Peyer's patch (tissue), 4 donors: ENCODE measurements at regions not wholly inside any gene's neighbourhood (a gene's known extent, or its start where the extent isn't known, plus 50 kb on each side); places are given as distances from the start of the nearest gene placed in this dataset.

Source experiments
- DNase-seq, 3 donors: peaks; one replicate each; pipeline ENCODE4 v3.0.0-alpha.2; 2017 to 2019
- H3K27ac ChIP-seq, 4 donors: fragments of 200-600 bp; sonication (generic); one replicate each; pipeline ENCODE4 v1.5.1; 2016 to 2019
- H3K27me3 ChIP-seq, 2 donors: fragments of 200-600 bp; sonication (generic); one replicate each; pipeline ENCODE4 v1.5.1; 2019
- H3K36me3 ChIP-seq, 3 donors: fragments of 200-600 bp; sonication (generic); one replicate each; pipeline ENCODE4 v1.5.1; 2016 to 2019
- H3K4me1 ChIP-seq, 4 donors: fragments of 200-600 bp; sonication (generic); one replicate each; pipeline ENCODE4 v1.5.1; 2016 to 2019
- H3K4me3 ChIP-seq, 4 donors: fragments of 200-600 bp; sonication (generic); 1 replicate in 3 of 4; 2 replicates in 1 of 4; pipeline ENCODE4 v1.5.1; 2016 to 2019; ENCODE audit warnings: mild to moderate bottlenecking in 1 of 4
- H3K9me3 ChIP-seq, 4 donors: fragments of 200-600 bp; sonication (generic); one replicate each; pipeline ENCODE4 v1.5.1; 2016 to 2019; ENCODE audit warnings: mild to moderate bottlenecking in 1 of 4
- CTCF ChIP-seq, 6 experiments: fragments of 450-650 bp in 4 of 6; fragments of 200-600 bp in 2 of 6; sonication (generic) in 1 of 6; IDR thresholded peaks; one replicate each; pipeline ENCODE4 v1.5.1; 2017 to 2019; ENCODE audit warnings: antibody characterized with exemption in 6 of 6, mild to moderate bottlenecking in 3 of 6, moderate library complexity in 1 of 6
- POLR2A ChIP-seq, 2 donors: fragments of 450-650 bp; IDR thresholded peaks; one replicate each; pipeline ENCODE4 v1.5.1; 2017; ENCODE audit warnings: antibody characterized with exemption in 2 of 2, mild to moderate bottlenecking in 2 of 2, moderate library complexity in 2 of 2

DNA sequence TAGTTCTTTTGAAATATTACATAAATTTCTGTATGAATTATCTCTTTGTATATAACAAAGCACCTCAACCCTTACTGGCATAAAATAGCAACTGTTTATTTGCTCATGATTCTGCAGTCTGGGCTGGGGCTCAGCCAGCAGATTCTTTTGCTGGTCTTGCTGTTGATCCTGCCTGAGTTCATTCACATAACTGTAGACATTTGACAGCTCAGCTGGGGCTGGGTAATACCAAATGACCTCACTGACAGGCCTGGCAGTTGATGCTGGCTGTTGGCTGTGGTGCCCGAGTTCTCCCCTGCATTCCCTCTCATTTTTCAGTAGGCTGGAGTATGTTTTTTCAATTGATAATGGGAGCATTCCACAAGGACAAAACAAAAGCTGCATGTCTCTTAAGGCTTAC, 449.9 kb upstream of the GOLIM4 start:
- H3K4me1 ChIP-seq: no peaks in the 10 kb centered on the region
- DNase-seq: no peak
- H3K4me3 ChIP-seq: no peak overlapping the region

DNA sequence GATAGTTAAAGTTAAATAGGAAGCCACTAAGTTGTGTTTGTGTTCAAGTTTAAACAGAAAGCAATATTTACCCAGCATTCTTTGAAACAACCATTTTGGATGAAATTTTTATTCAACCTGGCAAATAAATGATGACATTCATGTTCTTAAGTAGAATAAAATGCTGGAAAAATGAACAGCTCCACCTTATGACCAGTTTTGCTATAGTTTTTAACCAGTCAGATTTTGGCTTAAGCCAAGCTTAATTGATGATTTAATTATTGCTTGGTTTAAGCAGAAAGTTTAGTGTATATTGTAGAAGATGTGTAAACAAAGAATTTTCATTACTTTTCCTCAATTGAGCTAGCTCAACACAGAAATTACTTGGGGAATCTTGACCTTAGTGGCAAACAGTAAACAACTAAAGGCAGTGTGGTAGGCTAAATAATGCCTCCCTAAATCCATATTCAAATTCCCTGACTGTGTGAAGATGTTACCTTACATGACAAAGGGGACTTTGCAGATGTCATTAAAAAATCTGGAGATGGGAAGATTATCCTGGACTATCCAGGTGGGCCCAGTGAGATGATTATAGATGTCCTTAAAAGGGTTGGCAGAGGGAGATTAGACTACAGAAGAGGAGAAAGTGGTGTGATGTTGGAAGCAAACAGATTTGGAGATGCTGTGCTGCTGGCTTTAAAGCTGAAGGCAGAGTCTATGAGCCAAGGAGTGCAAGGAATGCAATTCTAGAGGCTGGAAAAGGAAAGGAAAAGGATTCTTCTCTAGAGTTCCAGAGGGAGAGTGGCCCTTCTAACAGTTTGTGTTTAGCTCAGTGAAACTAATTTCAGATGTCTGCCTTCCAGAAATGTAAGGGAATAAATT, 448.6 kb upstream of the GOLIM4 start:
- Histone ChIP-seq H3K4me3 (no peak overlapping the region), H3K27ac (no peak overlapping the region), H3K9me3 (no peaks in the 10 kb centered on the region), H3K36me3 (no peaks in the 10 kb centered on the region), H3K27me3 (no peaks in the 10 kb centered on the region), H3K4me1 (no peaks in the 10 kb centered on the region)
- no peak for DNase-seq
- TF ChIP-seq POLR2A (IDR thresholded peaks at IDR 0.05): no peak
- no peak for TF ChIP-seq CTCF (IDR thresholded peaks at IDR 0.05)

More for the DNA sequence above, 449.9 kb upstream of the GOLIM4 start:
- TF ChIP-seq POLR2A (IDR thresholded peaks at IDR 0.05) (no peak), CTCF (IDR thresholded peaks at IDR 0.05) (no peak)
- H3K27ac ChIP-seq: no peak overlapping the region
- H3K27me3 ChIP-seq: no peaks in the 10 kb centered on the region
- H3K36me3 ChIP-seq: no peaks in the 10 kb centered on the region
- H3K9me3 ChIP-seq: no peaks in the 10 kb centered on the region

DNA sequence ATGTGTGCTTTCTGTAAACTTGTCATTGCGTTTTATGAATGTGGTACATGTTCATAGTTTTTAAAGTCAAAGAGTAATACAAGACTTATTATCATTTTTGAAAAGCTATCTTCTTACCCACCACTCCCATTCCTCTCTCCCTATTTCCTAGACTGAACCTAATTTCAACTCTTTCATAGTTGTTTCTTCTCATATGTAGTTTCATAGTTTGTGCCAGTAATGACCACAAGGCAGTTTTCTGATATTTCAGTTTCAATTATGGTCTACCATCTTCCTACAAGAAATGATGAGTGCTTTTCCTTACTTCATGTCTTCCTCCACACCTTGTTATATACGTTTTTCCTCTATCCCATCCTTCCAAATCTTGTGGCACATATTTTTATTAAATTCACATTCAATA, 445.0 kb upstream of the GOLIM4 start:
- Histone ChIP-seq H3K9me3 (no peaks in the 10 kb centered on the region), H3K4me1 (no peaks in the 10 kb centered on the region), H3K27ac (no peak overlapping the region), H3K27me3 (no peaks in the 10 kb centered on the region), H3K4me3 (no peak overlapping the region), H3K36me3 (no peaks in the 10 kb centered on the region)
- DNase-seq: no peak
- TF ChIP-seq POLR2A (IDR thresholded peaks at IDR 0.05): no peak
- no peak for TF ChIP-seq CTCF (IDR thresholded peaks at IDR 0.05)

DNA sequence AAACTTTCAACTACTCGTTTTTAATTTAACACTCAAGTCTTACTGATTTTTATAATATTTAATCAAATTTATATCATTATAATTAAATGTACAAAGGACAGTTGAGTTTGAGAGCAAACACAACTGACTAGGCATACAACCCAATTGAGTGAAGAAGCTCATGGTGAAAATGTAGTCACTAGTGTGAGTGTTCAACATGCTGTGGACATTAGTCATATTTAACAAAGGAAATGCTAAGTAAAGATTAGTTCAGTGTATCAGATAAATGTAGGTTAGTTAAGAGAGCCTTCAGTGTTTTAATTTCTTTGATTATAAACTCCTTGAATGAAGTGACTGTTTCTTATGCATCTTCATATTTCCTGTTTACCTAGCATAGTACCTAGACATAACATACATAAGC, 444.2 kb upstream of the GOLIM4 start:
- DNase-seq: no peak
- H3K27ac ChIP-seq: no peak overlapping the region

GRCh38 chr3:168534761-168535160, 439.0 kb upstream of the GOLIM4 start:
- no peaks in the 10 kb centered on the region for H3K9me3 ChIP-seq
- no peak for TF ChIP-seq CTCF (IDR thresholded peaks at IDR 0.05)
- no peak for TF ChIP-seq POLR2A (IDR thresholded peaks at IDR 0.05)
- H3K27me3 ChIP-seq: no peaks in the 10 kb centered on the region
- H3K4me1 ChIP-seq: no peaks in the 10 kb centered on the region
- no peaks in the 10 kb centered on the region for H3K36me3 ChIP-seq
- no peak for DNase-seq
- no peak overlapping the region for H3K27ac ChIP-seq
- no peak overlapping the region for H3K4me3 ChIP-seq

More for the DNA sequence above, 444.2 kb upstream of the GOLIM4 start:
- no peaks in the 10 kb centered on the region for H3K36me3 ChIP-seq
- no peaks in the 10 kb centered on the region for H3K27me3 ChIP-seq
- no peaks in the 10 kb centered on the region for H3K4me1 ChIP-seq
- H3K4me3 ChIP-seq: no peak overlapping the region
- TF ChIP-seq CTCF (IDR thresholded peaks at IDR 0.05): no peak
- TF ChIP-seq POLR2A (IDR thresholded peaks at IDR 0.05): no peak
- no peaks in the 10 kb centered on the region for H3K9me3 ChIP-seq
